Ovary (tissue), 3 donors: ENCODE measurements at regions not wholly inside any gene's neighbourhood (a gene's known extent, or its start where the extent isn't known, plus 50 kb on each side); places are given as distances from the start of the nearest gene placed in this dataset.

Source experiments
- EP300 ChIP-seq: sonication (generic); formaldehyde crosslinking; IDR thresholded peaks from one replicate; pipeline ENCODE4 v1.6.1; 2017; ENCODE audit warnings: antibody characterized with exemption
- POLR2A ChIP-seq: fragments of 450-650 bp; IDR thresholded peaks from one replicate; pipeline ENCODE4 v1.6.1; 2017; ENCODE audit warnings: antibody characterized with exemption, mild to moderate bottlenecking, moderate library complexity
- TF ChIP-seq, protein P1 (sequence below), 3 donors: fragments of 450-650 bp in 2 of 3; fragments of 200-600 bp in 1 of 3; IDR thresholded peaks; one replicate each; pipeline versions ENCODE4 v1.5.1 to v1.8.0; 2016 to 2022; ENCODE audit warnings: antibody characterized with exemption in 3 of 3, mild to moderate bottlenecking in 1 of 3
- donor health status: DM: no; HTN: no; CAD: no.

- TF ChIP-seq, protein P1, sequence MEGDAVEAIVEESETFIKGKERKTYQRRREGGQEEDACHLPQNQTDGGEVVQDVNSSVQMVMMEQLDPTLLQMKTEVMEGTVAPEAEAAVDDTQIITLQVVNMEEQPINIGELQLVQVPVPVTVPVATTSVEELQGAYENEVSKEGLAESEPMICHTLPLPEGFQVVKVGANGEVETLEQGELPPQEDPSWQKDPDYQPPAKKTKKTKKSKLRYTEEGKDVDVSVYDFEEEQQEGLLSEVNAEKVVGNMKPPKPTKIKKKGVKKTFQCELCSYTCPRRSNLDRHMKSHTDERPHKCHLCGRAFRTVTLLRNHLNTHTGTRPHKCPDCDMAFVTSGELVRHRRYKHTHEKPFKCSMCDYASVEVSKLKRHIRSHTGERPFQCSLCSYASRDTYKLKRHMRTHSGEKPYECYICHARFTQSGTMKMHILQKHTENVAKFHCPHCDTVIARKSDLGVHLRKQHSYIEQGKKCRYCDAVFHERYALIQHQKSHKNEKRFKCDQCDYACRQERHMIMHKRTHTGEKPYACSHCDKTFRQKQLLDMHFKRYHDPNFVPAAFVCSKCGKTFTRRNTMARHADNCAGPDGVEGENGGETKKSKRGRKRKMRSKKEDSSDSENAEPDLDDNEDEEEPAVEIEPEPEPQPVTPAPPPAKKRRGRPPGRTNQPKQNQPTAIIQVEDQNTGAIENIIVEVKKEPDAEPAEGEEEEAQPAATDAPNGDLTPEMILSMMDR (IDR thresholded peaks at IDR 0.05), result no peak
- TF ChIP-seq EP300 (no peak), POLR2A (no peak)
Observed at GRCh38 chr14:61174987-61175386, 106.2 kb downstream of the TMEM30B start.
